Hematopoietic multipotent progenitor cell treated with erythropoietin and hydrocortisone succinate and interleukin-3 and kit ligand, for 4 days (in vitro differentiated cells): ENCODE measurements at regions not wholly inside any gene's neighbourhood (a gene's known extent, or its start where the extent isn't known, plus 50 kb on each side); places are given as distances from the start of the nearest gene placed in this dataset.
"Not testable (repeated sequence)": the region's sequence is repeated elsewhere in the genome, so short reads cannot be mapped to it uniquely, and the experiment has no call there.

Experiments
- DNase-seq: peaks from one replicate; pipeline ENCODE4 v3.0.0-alpha.2; 2015

DNA sequence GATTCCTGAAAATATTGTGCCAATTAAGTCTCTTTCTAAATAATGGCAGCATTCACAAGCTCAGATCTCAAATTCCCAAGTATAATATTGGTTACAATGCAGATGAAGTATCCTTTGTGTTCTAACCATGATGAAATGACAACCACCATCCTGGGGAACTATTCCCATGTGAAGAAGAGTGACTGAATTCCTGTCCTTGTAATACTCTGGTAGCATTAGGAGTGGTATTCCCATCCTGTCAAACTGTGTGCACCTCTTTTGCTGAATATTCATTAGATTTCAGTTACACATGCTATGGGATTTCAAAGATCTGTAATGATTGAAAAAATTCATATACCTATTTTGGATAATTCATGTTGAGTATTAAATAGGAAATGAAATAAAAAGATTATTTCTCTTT lies 86.1 kb upstream of the SMIM30 start:
- no peak for DNase-seq

DNA sequence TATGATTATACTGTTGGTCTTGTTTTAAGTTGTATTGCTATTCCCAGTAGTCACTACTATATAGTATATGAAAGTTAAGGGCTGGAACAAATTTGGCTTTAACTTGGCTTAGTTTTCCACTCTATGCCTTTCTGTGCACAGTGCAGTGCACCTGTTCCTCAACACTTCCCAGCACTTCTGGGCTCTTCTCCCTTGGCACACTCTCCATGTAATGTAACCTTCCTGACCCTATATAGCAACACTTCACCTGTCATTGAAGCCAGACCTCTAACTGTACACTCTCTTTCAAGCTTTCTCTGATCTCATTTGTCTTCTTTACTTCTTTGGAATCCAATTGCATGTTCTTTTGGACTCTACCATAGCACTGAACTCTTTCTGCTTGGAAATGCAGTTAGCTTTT lies 83.9 kb upstream of the SMIM30 start:
- no peak for DNase-seq

DNA sequence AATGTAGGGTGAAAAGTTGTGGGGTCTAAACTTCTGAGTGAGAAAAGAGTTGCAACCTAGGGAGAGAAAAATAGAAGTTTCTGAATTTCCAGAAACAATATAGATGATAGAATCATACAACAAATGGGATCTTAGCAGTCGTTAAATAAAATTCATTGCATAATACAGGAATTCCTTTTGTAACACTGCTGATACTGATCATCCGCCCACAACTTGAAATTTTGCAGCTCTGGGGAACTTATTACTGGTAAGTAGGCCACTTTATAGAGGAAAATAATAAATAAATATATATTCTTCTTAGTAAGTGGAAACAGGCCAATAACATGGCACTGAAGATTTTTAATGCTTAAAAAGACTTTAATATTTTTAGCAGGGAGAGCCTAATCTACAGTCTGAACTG lies 81.9 kb upstream of the SMIM30 start:
- DNase-seq: peak; percentile 22

DNA sequence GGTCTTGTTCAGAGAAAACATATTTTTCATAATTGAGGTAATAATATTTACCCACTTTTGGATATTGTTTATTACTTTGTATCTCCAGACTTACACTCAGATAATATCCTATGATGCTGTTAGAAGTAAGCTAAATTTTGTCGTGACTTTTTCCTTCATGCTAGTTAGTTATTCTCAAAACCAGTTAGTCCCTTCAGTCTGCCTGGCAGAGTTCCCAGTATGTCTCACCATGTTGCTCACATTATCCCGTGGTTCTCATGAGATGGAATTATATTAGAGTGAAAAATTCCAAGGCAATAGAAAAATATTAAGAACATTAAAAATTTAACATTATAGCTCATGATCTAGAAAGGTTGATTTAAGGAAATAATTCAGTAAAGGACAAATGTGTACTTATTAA lies 81.5 kb upstream of the SMIM30 start:
- no peak for DNase-seq

DNA sequence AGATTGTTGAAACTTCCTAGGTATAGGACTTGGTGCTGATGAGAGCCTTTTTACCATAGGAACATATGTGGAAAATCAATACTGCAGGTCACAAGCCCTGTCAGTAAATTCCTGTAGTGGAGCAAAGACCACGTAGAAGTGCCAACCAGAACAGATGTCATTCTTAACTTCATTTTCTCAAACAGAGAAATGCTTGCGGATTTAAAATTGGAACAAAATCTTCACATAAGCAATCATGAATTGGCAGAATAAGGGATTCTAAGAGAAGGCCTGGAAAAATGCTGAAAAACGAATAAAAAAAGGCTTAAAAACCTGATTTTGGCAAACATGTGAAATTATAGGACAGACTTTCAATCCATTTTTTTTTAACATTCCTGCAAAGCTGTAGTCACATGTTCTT lies 80.8 kb upstream of the SMIM30 start:
- no peak for DNase-seq

DNA sequence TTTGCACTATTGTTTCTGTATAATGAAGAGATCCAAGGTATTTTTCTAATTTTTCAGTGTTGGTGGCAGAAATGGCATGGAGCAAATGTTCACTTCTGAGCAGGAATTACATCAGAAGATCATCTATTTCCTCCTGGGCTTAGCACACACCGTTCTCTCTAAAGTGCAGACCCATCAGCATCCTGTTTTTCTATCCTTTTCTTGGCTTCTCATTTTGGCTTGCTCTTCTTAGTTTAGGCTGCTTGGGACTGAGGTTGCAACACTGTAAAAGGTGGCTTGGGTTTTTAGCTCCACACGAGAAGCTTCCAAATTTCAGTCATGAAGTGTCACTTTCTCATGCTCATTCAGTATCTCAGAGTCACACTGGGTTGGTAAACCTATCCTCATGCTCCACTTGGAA lies 79.9 kb upstream of the SMIM30 start:
- DNase-seq: no peak

DNA sequence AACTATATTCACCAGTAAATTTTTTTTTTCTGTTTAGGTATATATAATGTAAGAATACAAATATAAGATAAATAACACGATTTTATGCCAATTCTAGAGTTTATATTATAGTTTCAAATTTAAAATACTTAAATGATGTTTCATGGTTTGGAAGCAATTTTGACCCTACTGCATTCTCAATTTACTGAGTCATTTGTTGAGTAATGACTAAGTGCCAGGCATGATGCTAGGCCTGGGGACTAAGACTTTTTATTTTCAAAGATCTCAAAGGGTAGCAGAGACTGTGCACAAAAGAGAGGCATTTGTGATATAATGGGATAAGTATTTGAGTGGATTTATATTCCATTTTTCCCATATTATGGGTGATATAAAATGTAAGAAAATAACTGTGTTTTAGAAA lies 78.9 kb upstream of the SMIM30 start:
- no peak for DNase-seq

DNA sequence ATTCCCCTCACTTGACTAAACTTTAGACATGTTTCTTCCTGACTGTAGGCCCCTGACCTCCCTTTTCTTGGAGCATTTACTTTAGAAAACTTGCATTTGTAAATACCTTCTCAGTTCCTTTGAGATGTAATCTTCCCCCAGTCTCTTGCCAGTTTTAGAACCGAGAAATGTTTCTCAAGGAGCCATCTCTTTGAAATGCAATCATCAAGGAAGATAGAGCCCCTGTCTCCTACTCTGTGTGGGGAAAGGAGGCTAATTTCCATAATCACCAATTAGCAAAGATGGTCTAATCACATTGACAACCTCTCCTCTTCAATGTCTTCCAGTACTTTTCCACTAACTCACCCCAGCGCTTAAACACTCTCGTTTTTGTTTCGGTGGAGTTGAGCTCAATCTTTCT lies 70.0 kb upstream of the SMIM30 start:
- no peak for DNase-seq

DNA sequence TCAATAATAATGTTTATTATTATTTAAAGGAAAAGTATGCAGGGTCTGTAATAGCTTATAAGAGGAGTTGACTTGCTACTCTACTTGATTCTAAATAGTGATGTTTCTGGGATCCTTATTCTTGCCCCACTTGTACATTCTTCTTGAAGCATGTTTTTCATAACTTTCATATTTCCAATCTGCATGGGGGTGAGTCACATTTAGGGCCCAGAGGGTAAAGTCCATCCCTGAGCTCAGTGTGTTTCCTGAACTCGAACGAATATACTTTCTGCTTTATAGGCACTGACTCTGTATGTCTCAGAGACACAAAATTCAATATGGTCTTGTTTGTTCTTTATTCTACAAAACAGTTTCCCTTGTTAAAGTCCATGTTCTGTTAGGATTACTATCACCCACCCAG lies 61.0 kb upstream of the SMIM30 start:
- no peak for DNase-seq

DNA sequence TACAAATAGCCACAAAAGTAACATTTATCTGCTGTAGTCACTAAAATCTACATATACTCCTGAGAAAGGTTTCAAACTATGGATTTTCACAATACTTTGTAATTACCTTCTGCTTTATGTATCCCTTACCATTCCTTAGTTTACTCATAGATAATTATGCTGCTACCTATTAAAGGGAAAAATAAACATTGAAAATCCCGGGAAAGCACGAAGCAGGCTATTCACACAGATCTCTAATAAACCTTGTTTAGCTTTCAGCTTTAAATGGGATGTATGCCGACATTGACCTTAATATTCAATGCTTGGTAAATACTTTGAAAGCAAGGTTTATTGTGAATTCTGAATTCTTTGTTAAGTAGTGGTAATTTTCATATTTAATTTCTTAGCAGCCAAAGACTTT lies 58.5 kb upstream of the SMIM30 start:
- DNase-seq: no peak

DNA sequence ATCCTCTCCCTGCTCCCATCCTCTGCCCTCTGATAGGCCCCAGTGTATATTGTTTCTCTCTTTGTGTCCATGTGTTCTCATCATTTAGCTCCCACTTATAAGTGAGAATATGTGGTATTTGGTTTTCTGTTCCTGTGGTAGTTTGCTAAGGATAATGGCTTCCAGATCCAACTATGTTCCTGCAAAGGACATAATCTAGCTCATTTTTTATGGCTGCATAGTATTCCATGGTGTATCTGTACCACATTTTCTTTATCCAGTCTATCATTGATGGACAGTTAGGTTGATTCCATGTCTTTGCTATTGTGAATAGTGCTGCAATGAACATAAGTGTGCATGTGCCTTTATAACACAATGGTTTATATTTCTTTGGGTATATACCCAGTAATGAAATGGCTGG lies 57.8 kb upstream of the SMIM30 start:
- not testable (repeated sequence) for DNase-seq

DNA sequence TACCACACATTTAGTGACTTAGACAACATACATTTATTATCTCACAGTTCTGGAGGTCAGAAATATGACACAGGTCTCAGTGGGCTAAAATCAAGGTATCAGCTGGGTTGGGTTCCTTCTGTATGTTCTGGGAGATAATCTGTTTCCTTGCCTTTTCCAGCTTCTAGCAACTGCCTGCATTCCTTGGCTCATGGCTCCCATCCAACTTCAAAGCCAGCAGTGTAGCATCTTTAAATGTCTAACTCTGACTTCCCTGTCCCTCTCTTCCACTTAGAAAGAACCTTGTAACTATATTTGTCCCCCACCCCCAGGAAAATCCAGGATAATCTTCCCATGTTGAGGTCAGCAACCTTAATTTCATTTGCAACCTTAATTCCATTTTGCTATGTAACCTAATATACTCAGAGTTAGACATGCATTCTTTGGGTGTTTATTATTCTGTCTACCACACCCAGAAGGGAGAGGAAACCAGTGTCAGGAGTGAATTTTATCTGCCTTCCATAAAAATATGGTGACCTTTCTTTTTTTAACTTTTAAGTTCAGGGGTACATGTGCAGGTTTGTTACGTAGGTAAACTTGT lies 57.3 kb upstream of the SMIM30 start:
- DNase-seq: no peak

DNA sequence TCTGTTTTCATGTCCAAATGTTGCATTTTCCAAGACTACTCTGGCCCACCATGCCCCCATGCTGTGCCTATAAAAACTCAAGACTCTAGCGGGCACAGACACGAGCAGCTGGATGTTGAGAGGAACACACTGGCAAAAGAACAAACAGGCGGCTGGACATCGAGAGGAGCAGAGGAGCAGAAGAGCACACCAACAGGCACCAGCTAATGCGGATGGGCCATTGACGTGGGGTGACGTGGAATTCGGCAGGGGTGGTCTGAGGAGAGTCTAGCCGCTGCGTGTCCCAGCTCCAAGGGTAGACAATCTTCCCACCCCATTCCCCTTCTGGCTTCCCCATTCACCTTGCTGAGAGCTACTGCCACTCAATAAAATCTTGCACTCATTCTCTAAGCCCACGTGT lies 54.4 kb upstream of the SMIM30 start:
- no peak for DNase-seq

DNA sequence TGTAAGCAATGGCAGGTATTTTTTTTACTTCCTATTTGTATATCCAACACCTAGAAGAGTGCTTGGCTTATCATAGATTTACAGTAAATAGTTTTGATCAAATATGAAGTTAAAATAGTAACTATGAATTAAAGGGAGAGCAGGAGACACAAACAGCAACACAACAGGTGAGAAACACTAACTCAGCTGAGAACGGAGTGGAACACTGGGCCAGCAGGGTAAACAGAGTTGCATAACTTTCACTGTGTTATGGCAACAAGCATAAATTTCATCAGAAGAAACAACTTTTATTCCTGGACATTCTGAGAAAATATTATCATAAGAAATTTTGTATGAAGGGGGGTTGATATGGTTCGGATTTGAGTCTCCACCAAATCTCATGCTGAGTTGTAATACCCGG lies 52.2 kb upstream of the SMIM30 start:
- no peak for DNase-seq
